PC-9 (cell line): ENCODE measurements at regions not wholly inside any gene's neighbourhood (a gene's known extent, or its start where the extent isn't known, plus 50 kb on each side); places are given as distances from the start of the nearest gene placed in this dataset.

Experiments used
- CTCF ChIP-seq: fragments of 200-600 bp; sonication (generic); conservative IDR thresholded peaks from 2 replicates; pipeline ENCODE4 v1.6.1; 2017; ENCODE audit warnings: mixed run types, antibody characterized with exemption, mild to moderate bottlenecking, moderate library complexity
- EZH2 ChIP-seq: fragments of 200-600 bp; sonication (generic); IDR thresholded peaks from 2 replicates; pipeline ENCODE4 v1.8.0; 2017; ENCODE audit warnings: antibody characterized with exemption, low read depth

GRCh38 chr3:150062492-150062891, 91.8 kb upstream of the PFN2 start:
- TF ChIP-seq CTCF (no peak), EZH2 (no peak)
